ENCODE measurements at regions not wholly inside any gene's neighbourhood (a gene's known extent, or its start where the extent isn't known, plus 50 kb on each side); places are given as distances from the start of the nearest gene placed in this dataset.
"Not testable (repeated sequence)": the region's sequence is repeated elsewhere in the genome, so short reads cannot be mapped to it uniquely, and the experiment has no call there.

DNA sequence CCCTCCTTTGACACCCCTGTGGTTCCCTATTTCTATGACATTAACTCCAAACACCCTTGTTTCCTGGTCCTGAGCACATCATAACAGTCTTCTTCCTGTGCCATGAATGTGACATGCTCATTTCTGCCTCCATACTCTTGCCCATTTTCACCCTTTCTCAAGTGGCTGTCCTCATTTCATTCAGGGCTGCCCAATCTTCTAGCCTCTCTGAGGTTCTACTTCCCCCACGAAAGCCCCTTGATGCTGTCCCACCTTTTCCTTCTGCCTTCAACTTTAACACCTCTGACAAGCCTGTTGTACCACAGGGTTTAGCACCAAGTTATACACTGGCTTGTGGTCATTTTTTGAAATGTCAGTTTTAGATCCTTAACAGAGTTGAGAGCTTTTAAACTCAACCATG is 136.2 kb upstream of the BOD1L1 start:
- no peak for DNase-seq (ENCODE audit: low spot score)

DNA sequence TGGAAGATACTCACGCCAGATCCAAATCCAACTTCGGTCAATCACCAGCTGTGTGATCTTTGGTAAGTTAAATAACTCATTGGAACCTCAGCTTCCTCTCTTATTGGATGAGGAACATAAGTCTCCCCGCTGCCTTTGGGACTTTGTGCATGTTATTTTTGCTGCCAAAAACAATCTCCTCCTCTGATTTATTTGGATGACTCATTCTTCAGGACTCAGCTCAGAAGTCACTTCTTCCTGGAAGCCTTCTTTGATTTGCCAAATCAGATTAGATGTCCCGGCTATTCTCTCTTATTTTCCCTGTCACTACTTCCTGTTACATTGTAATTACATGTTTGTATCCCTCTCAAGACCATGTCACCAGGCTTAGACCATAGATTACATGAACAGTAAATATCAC is 138.0 kb upstream of the BOD1L1 start:
- DNase-seq (ENCODE audit: low spot score) = no peak

DNA sequence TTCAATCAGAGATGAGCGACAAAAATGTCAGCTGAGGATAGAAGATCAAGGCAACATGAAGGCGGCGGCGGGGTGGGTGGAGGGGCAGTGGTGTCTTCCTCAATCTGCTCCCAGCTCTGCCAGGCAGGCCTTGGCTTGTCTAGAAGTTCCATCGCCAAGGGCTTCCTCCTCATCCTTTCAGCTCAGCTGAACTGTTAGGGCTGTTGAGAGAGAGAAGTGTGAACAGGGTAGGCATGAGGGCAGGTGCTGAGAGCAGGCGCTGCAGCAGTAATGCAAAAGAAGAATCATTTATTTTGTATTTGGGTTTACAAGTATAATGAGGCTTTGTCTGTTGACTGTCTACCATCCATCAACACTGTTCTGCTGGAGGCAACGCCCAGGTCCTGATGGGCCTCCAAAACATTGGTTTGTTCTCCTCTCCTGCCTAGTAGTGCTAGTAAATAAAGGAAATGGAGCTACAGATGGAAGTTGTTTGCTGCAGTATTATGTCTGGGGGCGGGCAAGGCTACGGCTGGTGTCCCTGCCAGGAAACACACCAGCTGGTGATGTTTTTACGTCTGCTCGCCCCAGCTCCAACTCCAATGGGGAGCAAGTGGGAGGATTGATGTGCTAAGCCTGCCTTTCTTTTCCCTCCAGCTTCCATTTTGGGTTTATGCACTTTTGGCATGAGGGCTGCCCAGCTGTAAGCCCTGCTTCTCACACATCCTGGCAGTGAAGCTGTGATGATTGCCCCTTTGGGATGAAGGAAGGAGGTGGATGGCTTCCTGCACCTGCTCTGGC is 139.4 kb upstream of the BOD1L1 start:
- DNase-seq (ENCODE audit: low spot score) = no peak

DNA sequence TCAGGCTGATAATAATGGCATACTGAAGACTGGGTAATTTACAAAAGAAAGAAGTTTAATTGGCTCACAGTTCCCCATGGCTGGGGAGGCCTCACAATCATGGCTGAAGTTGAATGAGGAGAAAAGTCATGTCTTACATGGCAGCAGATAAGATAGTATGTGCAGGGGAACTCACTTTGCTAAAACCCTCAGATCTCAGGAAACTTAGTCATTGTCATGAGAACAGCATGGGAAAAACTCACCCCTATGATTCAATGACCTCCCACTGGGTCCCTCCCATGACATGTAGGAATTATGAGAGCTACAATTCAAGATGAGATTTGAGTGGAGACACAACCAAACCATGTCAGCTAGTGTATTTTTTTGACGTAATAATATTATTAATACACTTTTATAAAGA is 149.8 kb upstream of the BOD1L1 start:
- no peak for DNase-seq (ENCODE audit: low spot score)

DNA sequence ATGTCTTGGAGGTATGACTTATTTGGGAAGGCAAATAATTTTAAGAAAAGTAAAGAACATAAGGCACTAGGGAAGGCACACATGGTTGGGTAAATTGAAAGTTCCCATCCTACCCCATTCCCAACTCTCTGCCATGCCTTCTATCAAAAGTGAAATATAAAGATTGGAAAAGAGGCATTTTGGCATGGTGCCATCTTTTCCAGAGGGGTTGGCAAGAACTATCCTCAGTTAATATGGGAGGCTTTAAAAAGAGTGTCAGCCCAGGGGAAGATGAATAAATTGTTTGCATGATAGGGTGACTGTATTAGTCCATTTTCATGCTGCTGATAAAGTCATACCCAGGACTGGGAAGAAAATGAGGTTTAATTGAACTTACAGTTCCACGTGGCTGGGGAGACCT is 150.8 kb upstream of the BOD1L1 start:
- no peak for DNase-seq (ENCODE audit: low spot score)

DNA sequence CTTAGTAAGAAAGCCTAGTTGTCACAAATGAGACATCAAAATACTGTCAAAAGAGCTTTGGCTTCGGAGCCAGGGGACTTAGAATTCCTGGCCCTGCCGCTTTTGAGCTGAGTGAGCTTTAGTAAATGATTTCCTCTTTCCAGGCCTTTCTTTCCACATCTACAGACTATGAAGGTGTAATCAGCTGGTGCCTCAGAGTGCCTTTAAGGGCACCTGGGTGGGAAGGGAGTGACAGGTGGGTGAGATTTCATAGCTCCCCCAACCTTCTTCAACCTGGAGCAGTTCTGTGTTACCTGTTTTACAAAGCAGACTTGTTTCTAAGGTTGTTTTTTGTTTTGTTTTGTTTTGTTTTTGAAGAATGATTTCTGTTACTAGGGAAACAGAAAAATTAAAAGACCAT is 154.7 kb upstream of the BOD1L1 start:
- no peak for DNase-seq (ENCODE audit: low spot score)

DNA sequence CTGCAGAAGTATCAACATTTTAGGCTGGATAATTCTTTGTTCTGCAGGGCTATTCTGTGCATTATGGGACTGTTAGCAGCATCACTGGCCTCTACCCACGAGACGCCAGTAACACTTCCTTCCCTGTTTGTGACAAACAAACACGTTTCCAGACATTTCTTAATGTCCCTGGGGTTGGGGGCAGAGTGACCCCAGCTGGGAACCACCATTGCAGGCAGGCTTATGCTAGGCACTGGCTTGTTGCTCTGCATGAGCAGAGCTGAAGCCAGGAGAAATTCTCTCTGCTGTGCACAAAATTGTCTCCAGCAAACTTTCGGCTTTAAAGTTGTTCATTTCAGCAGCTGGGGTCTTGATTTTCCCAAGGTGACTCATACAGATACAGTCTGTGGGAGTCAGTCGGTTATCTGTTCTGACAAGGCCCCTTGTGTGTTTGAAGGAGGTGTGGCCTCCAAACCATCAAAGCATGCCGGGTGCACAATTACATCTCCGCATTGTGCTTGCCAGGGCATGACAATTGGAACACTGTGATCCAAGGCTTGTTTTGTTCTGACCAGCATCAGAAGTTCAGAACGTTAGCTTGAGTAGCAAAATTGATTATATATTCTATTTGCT is 156.4 kb upstream of the BOD1L1 start:
- DNase-seq (ENCODE audit: low spot score) = no peak

DNA sequence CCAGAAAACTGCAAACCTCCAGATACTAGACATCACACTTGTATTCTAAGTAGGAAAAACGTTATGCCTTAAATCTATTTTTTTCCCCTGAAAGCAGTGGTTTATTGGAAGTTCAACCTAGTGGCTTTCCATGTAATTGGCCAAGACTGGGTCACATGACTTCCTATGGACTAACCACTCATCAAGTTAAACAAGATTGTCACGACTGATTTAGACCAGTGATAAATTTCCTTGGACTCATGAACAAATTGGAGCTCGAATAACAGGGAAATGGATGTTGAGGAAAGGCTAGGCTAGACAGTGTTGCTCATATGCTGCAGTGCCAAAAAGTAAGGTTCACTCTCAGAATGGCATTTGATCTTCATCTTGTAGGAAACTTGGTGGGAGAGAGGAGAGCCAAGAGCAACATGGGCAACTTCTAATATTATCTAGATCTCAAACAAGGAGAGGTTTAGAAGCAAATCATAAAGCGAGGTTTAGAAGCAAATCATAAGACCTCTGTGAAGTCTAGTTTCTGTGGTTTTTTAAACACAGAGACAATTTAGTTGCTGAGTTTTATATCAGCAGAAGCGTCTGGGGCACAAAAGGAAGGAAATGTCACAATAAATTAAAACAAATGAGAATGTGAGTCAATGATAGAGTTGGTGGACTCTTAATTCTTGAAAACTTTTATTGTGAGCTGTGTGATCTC is 165.6 kb upstream of the BOD1L1 start:
- no peak for DNase-seq (ENCODE audit: low spot score)

DNA sequence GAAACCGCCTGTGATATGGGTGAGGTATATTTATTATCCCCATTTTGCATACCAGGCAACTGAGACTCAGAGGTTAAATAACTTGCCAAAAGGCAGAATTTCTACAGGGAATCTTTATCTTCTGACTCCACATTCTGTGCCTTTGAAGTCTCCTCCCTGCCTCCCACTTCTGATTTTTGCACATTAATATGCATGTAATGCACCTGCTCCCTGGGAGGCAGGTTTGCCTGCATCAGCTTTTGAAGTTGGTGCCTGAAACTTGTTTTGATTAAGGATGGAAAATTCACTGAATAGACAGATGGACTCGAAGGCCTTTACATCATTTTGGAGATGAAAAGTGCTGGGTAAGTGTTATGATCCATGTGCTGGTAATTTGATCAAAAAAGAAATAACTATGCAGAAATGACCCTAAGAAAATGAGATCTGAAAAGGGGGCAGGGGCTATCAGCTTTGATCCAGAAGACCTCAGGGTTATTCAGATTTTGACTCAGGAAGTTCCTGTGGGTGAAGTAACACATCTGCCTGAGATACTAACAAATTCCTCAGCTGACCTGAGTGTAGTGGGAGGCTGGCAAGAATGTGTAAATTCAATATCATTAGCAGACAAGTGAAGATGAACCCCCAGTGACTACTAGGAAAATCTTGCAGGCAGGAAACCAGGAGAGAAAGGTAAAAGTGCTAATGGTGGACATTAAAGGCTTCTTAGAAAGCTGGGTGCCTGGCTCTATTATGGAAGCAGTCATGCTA is 167.5 kb upstream of the BOD1L1 start:
- no peak for DNase-seq (ENCODE audit: low spot score)

DNA sequence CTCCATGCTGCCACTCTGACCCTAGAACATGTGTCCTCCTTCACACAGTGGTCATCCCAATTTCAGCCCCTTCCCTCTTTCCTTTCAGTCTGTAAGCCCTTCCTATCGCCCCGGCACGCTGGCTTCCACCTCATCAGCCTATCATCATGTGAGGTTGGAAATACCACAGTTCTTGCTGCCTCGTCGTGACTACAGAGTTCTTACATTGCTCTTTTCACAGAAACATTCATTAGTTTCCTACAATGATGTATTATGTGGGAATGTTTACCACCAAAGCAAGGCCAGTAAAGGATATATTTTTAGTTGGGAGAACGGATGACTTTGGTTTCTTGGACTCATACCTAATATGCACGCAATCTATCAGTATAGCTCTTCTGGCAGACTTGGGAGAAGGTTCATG is 169.5 kb upstream of the BOD1L1 start:
- no peak for DNase-seq (ENCODE audit: low spot score)

DNA sequence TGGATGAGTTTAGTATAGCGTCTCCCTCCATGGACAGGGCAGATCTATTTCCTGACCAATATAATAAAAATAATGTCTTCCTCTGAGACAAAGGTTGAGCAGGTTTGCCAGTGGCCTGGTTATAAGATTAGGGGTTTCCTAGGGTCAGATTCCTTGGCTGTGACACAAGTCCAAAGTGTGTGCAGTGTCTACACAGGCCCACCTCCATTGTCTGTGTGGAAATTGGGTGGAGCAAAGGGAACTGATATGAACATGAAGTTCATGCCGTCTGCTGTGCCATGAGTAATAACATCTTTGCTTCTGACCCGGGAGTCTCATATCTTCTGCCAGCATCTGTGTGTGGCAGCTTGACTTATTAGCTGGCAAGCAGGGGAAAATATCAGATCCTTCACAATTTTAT is 187.7 kb upstream of the BOD1L1 start:
- no peak for DNase-seq (ENCODE audit: low spot score)

DNA sequence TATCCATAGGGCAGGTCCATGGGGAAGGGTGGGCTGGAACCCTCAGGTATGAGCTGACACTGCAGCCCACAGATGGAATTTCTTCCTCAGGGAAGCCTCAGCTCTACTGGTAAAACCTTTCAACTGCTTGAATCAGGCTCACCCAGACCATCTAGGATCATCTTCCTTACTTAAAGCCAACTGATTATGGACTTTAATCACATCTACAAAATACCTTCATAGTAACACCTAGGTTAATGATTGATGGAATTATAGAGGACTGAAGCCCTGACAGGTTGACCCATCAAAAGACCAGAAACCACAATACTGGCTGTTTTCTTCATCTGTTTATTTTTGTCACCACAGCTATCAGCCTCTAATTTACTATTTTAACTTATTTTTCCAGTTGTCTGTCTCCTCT is 188.9 kb upstream of the BOD1L1 start:
- DNase-seq (ENCODE audit: low spot score) = no peak

DNA sequence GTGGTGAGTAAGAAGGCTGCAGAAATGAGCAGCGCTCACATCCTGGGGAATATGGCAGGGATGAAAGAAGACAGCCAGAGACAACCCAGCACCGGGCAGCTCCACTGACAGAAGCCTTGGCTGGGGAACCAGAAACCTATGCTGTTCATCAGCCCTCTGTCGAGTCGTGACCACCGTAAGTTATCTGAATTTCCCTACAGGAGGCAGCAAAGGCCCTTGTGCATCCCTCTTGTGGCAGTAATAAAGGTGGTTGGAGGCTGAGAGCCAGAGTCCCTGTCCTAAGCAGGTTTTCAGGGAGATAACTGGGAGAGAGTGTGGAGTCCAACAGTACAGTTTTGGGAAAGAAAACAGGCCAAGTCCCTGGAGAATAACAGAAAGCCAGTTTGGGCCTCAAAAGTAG is 194.0 kb upstream of the BOD1L1 start:
- no peak for DNase-seq (ENCODE audit: low spot score)

DNA sequence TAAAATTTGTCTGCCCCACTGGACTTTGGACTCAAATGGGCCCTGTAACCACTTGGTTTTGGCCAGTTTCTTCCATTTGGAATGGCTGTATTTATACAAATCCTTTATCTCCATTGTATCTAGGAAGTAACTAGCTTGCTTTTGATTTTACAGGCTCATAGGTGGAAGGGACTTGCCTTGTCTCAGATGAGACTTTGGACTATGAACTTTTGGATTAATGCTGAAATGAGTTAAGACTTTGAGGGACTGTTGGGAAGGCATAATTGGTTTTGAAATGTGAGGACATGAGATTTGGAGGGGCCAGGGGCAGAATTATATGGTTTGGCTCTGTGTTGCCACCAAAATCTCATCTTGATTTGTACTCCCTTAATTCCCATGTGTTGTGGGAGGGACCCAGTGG is 198.3 kb upstream of the BOD1L1 start:
- not testable (repeated sequence) for DNase-seq (ENCODE audit: low spot score)

DNA sequence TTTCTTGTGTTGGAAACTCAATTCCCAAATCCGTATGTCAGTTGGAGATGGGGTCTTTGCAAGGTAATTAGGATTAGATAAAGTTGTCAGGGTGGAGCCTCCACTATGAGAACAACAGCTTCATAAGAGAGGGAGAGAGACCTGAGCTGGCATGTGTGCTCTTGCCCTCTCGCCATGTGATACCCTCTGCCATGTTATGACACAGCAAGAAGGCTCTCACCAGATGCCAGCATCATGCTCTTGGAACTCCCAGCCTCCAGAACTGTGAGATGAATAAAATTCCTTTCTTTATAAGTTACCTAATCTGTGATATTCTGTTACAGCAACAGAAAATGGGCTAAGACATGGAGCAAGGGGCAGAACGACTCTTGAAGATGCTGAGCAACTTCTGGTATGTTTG is 201.9 kb upstream of the BOD1L1 start:
- DNase-seq (ENCODE audit: low spot score) = no peak

DNA sequence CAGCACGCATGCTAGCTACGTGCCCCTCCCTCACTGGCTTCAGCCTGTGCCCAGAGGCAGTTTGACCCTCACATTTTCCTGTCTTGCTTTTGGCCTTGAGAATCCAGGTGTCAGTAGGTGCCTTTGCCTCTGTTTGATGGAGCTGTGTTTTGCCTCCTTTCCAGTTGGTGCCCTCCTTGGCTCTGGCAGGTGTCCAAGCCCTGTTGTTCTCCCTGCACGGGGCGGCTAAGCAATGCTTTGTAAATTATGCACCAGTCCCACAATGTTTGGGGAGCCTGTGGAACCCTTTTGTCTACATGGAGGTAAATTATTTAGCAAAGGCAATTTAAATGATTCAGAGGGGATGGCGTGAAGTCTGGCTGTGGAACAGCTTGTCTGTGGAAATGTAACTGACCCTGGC is 202.9 kb upstream of the BOD1L1 start:
- no peak for DNase-seq (ENCODE audit: low spot score)

DNA sequence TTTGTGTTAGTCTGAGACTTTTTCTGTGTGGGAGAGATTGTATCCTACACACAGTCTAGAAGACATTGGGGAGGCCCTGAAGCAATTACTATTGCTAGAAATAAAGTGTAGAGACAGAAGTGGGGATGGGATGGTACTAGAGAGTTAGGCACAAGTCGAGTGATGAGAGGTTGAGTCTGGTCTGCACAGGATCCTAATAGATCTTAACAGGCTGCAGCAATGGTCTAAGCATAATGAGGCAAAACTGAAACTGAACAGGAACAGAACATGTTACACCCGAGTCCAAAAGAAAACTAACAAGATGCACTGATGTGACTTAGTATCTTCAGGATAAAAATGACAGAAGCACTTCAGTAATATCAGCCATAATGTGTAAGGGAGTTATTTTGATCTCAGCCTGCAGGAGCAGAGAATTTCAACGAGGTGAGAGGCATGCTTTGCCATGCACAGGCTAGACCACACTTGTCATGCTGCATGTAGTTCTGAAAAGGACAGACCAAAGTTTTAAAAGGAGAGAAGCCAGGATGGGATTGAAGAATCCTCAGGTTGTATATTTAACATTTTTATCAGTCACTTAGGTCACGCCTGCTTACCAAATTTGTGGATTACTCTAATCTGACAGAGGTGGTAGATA is 205.8 kb upstream of the BOD1L1 start:
- DNase-seq (ENCODE audit: low spot score) = no peak

DNA sequence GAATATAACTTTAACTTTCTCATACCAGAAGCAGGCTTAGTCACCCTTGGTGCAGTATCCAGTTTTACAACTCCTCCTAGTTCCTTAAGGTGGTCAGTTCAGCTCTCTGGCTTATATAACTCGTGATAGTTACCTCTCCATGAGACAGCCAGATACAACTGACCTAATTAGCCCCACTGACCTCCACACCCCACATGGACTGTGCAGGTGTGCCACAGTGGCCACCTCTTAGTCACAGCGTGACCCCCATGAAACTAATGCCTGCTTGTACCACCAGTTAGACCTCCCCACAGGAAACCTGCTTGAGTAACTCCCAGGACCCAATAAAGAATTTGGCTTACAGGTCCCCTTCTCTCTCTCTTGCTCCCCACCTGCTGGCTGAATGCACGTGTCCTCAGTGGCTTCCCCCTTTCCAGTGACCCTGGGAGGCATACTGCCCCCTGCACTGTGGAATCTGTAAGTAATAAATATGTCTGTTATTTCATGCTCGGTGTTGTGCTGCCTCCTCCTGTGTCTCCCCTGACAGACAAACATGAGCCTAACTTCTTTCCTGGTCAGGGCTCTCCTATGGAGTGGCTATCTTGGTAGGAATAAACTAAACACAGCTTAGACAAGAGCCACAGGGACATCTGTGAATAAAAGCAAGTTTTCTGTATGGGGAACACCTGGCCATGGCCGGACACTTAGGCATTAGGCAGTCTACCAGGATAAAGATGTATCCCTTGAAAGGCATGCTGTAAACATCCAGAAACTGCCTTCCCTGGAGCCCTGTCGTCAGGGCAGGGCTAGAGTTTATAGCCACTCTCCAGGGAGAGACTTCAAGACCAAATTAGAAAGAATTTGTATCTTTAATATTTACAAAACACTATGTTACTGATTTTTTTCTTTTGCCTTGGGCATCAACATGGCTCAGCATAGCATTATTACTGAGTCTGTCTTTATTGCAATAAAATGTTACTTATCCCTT is 209.7 kb upstream of the BOD1L1 start:
- DNase-seq (ENCODE audit: low spot score) = no peak

DNA sequence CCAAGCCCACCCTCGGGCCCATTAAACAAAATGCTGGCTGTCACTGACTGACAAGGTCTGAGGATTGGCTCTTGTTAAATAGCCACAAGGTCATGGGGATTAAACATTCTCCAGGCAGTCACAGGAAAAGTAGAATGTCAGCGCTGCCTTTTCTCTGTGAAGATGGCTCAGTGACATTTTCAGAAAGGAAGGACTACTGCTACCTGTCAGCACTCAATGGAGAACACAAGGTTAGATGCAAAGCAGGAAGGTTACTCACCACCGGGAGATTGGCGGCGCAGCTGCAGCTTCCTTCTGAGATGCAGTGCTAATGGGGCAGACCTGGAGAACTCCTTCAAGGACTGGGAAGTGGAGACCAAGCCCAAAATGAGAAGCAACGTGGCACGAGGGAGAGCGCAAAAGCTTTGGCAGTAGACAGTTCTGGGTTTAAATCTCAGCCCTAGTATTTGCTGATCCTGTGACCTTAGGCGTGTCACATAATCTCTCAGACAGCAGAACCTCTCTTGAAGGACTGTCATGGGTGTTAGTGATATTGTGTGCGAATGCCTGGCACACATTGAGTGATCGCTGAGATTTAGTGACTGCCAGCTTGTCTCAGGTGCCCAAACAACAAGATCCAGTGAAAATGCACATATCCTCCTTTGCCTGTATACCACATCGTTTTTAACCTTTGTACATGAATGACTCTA is 213.1 kb upstream of the BOD1L1 start:
- DNase-seq (ENCODE audit: low spot score) = no peak

DNA sequence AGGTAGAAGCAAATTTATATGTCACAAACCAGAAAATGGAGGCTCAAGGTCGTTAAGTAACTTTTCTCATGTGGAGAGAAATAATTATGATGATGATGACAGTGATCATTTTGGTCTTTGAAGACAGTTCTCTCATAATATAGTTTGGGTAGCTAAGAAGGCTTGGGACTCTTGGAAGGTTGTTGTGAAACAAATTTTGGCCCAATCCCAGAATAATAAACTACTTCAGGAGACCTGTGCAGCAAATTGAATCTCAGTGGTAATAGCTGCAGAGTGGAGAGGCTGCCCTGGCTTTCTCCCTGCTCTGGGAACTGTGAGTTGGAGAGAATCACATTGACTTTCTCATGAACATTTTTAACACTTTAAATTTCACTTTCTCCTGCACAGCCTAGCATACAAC is 217.2 kb upstream of the BOD1L1 start:
- no peak for DNase-seq (ENCODE audit: low spot score)

DNA sequence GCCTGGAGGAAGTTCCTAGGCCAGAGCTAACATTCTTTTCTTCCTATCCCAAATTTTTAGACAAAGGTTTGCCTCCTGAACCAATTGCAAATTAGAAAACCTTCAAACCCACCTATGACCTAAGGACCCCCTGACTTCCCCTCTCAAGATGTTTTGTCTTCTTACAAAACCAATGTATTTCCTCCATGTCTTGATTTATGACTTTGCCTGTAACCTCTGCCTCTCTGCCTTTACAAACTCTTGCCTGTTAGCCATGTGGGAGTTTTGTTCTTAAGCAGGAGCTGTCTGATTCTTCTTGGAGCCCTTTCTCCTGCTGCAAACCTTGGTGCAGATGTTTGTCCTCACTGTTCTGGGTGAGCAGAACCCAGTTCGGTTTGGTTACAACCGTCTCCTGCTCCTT is 222.3 kb upstream of the BOD1L1 start:
- no peak for DNase-seq (ENCODE audit: low spot score)
